EL (cell line): ENCODE measurements at regions not wholly inside any gene's neighbourhood (a gene's known extent, or its start where the extent isn't known, plus 50 kb on each side); places are given as distances from the start of the nearest gene placed in this dataset.
"Not testable (repeated sequence)": the region's sequence is repeated elsewhere in the genome, so short reads cannot be mapped to it uniquely, and the experiment has no call there.

Experiments
- DNase-seq: peaks from one replicate; pipeline ENCODE4 v3.0.0-alpha.2; 2016

- no peak for DNase-seq
Observed at GRCh38 chr4:18512718-18513117, 491.2 kb upstream of the LCORL start.

DNA sequence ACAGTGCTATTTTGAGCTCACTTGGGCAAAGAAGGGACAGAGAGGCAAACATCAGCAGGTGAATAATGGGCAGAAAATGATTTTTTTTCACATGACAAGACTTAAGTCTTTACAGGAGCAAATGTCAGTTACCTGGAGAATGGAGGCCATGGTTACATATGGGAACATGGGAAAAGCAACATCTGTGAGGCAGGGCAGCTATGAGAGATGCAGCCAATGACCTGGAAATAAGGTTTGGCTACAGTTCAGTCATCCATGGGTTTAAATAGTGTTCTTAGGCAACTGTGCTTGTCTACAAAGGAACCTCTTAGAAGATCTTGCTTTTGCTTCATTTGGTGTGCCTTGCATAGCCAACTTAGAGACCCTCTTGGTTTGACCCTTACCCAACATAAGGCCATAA, 490.2 kb upstream of the LCORL start:
- no peak for DNase-seq

GRCh38 chr4:18508786-18509185, 487.2 kb upstream of the LCORL start:
- DNase-seq = no peak

DNA sequence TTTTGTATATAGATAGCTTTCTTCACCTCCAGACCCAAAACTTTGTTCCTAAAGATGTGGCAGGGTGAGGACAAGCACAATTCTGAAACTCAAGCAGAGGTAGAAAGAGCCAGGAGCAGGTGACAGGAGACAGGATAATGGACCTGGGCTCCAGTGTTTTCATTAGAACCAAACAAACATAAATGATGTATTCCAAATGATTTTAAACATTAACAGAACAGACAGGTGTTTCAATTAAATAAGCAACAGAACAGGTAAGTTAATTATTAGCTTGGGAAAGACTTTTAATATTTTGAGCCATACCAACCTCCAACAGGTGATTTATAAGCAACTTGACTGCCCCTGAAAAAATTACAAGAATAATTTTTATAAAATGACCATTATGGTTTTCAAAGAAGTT, 459.4 kb upstream of the LCORL start:
- DNase-seq = no peak

- DNase-seq = no peak
Observed at GRCh38 chr4:18480342-18480741, 458.8 kb upstream of the LCORL start.

GRCh38 chr4:18479825-18480224, 458.3 kb upstream of the LCORL start:
- DNase-seq = no peak

GRCh38 chr4:18463987-18464559, 442.5 kb upstream of the LCORL start:
- DNase-seq = no peak

DNA sequence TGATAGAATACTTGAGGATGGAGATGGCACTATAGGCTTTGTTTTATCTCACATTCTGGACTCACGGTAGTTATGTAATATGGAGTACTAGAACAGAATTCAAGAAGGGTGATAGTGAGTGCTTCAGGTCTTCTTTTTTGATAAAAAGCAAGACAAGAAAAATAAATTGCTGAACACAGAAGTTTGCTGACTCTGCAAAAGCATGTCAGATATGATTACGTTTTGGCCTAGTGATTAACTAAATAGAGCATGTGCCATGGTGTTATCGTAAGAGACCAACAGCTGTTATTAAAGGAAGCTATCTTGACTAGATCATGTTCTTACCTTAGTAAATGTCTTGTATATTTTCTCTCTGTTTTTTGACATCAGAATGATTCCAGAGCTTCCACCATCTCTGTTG, 436.9 kb upstream of the LCORL start:
- DNase-seq = no peak

GRCh38 chr4:18454349-18454748, 432.8 kb upstream of the LCORL start:
- DNase-seq = no peak

- DNase-seq = no peak
Observed at GRCh38 chr4:18445110-18445509, 423.6 kb upstream of the LCORL start.

- DNase-seq = no peak
Observed at GRCh38 chr4:18444206-18444605, 422.7 kb upstream of the LCORL start.

- no peak for DNase-seq
Observed at GRCh38 chr4:18442957-18443356, 421.4 kb upstream of the LCORL start.

DNA sequence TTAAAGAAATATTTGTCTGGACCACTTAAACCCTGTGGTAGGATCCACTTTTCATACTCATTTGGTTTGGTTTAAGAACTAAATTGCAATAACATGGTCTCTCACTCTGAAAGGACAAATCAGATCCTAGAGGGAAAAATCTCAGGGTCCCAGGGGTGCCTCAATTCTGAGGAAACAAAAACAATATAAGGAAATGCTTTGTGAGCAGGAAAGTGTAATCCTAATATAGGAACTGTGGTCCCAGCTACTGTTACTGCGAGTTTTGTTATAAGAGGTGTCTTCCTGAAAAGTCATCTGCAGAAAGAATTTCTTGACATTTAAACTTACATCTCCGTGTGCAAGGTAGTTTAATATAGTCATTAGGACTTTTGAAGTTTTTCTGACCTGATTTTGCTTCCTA, 420.1 kb upstream of the LCORL start:
- no peak for DNase-seq

DNA sequence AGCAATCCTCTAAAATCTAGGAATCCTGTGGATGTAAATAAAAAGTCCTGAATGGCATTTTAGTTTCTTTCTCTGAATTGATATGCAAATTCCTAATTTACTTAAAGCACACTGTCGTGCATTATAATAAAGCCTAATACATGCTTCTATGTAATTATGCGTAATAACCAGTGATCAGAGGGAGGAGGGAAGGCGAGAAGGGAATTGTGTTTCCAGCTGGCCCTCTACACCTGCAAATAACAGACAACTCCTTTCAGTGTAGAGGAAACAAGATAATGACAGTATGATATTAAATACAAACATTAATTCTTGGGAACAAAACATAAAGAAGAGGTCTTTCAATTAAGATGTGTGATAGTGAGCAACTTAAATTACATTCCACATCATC, 419.6 kb upstream of the LCORL start:
- DNase-seq = no peak

- no peak for DNase-seq
Observed at GRCh38 chr4:18440527-18441202, 419.1 kb upstream of the LCORL start.

DNA sequence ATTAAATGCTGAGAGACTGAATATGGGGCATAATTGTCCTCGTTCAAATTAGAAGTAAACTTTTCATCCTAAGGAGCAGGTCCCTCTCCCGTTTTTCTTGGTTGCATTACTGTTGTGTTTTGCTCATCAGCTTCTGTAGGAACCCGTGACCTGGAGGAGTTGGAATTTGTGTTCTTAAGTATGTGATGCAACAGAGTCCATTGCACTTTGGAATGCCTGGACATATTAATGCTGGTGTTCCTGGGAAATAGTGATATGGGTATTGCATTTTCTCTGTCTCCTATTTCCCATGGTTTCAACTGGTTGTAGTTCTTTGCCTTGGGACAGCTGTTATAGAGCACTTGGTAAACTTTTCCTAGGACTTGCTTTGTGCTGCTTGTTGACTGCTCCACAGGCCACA, 417.8 kb upstream of the LCORL start:
- no peak for DNase-seq

- DNase-seq = no peak
Observed at GRCh38 chr4:18435781-18436180, 414.2 kb upstream of the LCORL start.

DNA sequence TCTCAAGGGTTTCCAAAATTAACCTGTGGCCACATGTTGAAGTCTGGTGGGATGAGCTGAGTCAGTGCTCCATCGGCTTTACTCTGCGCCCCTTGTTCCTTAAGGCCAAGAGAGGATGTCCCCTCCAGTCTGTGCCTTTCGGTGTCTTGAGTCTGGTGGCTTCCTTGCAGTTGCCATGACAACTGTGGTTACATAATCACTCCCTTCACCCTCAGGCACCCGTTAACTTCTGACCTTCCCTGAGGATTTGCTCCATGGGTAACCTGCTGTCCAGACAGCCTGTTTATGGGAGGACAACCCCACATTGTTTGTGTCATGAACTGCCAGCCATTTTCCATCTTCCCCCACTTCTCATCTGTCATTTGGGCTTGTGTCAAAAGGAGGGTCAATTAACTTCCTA, 401.1 kb upstream of the LCORL start:
- no peak for DNase-seq

GRCh38 chr4:18421519-18421918, 400.0 kb upstream of the LCORL start:
- DNase-seq = no peak

- no peak for DNase-seq
Observed at GRCh38 chr4:18419780-18420179, 398.2 kb upstream of the LCORL start.

DNA sequence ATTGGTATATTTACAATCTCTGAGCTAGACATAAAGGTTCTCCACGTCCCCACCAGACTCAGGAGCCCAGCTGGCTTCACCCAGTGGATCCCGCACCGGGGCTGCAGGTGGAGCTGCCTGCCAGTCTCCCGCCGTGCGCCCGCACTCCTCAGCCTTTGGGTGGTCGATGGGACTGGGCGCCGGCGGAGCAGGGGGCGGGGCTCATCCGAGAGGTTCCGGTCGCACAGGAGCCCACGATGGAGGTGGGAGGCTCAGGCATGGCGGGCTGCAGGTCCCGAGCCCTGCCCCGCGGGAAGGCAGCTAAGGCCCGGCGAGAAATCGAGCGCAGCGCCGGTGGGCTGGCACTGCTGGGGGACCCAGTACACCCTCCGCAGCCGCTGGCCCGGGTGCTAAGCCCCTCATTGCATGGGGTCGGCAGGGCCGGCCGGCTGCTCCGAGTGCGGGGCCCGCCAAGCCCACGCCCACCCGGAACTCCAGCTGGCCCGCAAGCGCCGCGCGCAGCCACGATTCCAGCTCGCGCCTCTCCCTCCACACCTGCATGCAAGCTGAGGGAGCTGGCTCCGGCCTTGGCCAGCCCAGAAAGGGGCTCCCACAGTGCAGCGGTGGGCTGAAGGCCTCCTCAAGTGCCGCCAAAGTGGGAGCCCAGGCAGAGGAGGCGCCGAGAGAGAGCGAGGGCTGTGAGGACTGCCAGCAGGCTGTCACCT, 396.8 kb upstream of the LCORL start:
- not testable (repeated sequence) for DNase-seq

- not testable (repeated sequence) for DNase-seq
Observed at GRCh38 chr4:18417651-18418050, 396.1 kb upstream of the LCORL start.

GRCh38 chr4:18406264-18406663, 384.7 kb upstream of the LCORL start:
- DNase-seq = no peak

DNA sequence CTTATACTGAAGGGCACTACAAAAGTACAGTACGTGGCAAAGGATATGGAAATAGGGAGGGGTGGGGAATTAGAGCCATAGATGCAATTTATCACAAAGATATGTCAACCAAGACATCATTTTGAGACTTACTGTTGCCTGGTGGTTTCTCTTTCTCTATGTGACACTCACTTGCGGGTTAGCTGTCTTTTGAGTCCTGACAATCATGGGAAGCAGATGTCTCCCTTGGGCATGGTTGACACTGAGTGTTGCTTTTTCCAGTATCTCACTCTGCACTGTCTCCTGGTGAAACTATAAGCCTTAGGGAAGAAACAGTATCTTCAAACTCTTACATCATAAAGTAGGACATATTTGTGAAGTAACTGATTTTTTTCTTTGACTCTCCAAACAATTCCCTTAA, 383.5 kb upstream of the LCORL start:
- DNase-seq = no peak

DNA sequence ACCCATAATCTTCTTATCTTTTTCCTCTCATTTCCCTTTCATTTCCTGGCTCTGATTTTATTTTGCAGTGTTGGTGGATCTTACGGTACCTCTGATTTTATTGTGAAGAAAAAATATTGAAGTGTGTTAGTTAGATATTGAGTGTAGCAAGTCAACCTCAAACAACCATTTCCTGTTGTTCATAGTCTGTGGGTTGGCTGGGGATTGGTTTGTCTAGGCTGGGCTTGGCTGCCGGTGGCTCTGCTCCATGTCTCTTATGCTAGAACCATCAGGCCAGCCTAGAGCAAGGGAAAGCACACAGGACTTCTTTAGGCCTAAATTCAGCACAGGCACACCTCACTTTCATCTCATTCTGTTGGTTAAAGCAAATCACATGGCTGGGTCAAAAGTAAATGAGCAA, 383.1 kb upstream of the LCORL start:
- no peak for DNase-seq
